Right lobe of liver (tissue), 6 donors: ENCODE measurements at regions not wholly inside any gene's neighbourhood (a gene's known extent, or its start where the extent isn't known, plus 50 kb on each side); places are given as distances from the start of the nearest gene placed in this dataset.

Experiments used
- ATAC-seq, 4 donors: fragments of 200-7000 bp; cut with Tn5 transposase; one replicate each; pipeline ENCODE4 v1.9.1; 2020; ENCODE audit warnings: mild to moderate bottlenecking in 4 of 4, moderate library complexity in 4 of 4
- DNase-seq, 3 donors: peaks; one replicate each; pipeline ENCODE4 v3.0.0-alpha.2; 2020
- H3K27ac ChIP-seq, 3 donors: fragments of 200-600 bp; one replicate each; pipeline ENCODE4 v1.8.0; 2022
- H3K27me3 ChIP-seq, 2 donors: fragments of 200-600 bp; one replicate each; pipeline ENCODE4 v1.8.0; 2022
- H3K36me3 ChIP-seq, 4 donors: fragments of 200-600 bp; sonication (generic) in 1 of 4; one replicate each; pipeline versions ENCODE4 v1.5.1 to v1.8.0; 2017 to 2022; ENCODE audit warnings: control low read depth in 1 of 4
- H3K4me1 ChIP-seq, 4 donors: fragments of 200-600 bp; sonication (generic) in 1 of 4; one replicate each; pipeline versions ENCODE4 v1.5.1 to v1.8.0; 2017 to 2022; ENCODE audit warnings: control low read depth in 1 of 4
- H3K4me3 ChIP-seq, 3 donors: fragments of 200-600 bp; one replicate each; pipeline ENCODE4 v1.8.0; 2022
- H3K9me3 ChIP-seq, 4 donors: fragments of 200-600 bp; sonication (generic) in 1 of 4; one replicate each; pipeline versions ENCODE4 v1.5.1 to v1.8.0; 2017 to 2022; ENCODE audit warnings: control low read depth in 1 of 4
- CTCF ChIP-seq, 4 donors: fragments of 200-600 bp in 3 of 4; fragments of 450-650 bp in 1 of 4; IDR thresholded peaks; one replicate each; pipeline versions ENCODE4 v1.5.1 to v1.8.0; 2016 to 2022; ENCODE audit warnings: antibody characterized with exemption in 4 of 4, mild to moderate bottlenecking in 2 of 4
- POLR2A ChIP-seq: fragments of 450-650 bp; IDR thresholded peaks from one replicate; pipeline ENCODE4 v1.6.1; 2017; ENCODE audit warnings: antibody characterized with exemption, mild to moderate bottlenecking
- WGBS: methylation state at CpG from one replicate; pipeline ENCODE4 v1.1.6; 2018; ENCODE audit warnings: low coverage, low lambda C conversion rate; ENCODE audit not compliant: insufficient coverage; ENCODE audit errors: missing lambda C conversion rate; 5-methylcytosine and 5-hydroxymethylcytosine counted together
- intact Hi-C, 2 donors: fragments of 100-400 bp; cut with DNase I; formaldehyde crosslinking; loops; one replicate each; pipeline versions ENCODE4 v1.11.2 to v1.14.1; 2022
- donor health status: DM: no; HTN: yes; CAD: no.
- donor health status: DM: no; HTN: no; CAD: no.
- donor health status: DM: no; HTN: no; CAD: no.
- donor health status: DM: no; HTN: yes; CAD: no.
- donor health status: DM: no; HTN: yes; CAD: no.

- H3K36me3 ChIP-seq, result no peaks in the 10 kb centered on the region
- no peaks in the 10 kb centered on the region for H3K27me3 ChIP-seq
- intact Hi-C loops, result no loop called here
- TF ChIP-seq POLR2A (no peak), CTCF (IDR thresholded peaks at IDR 0.05) (no peak)
- peaks cover 0 to 7% (median 3%) of the 10 kb centered on the region in 4 donors for H3K4me1 ChIP-seq
- ATAC-seq (no peak), DNase-seq (no peak)
- no peak overlapping the region for H3K27ac ChIP-seq
- no peaks in the 10 kb centered on the region for H3K9me3 ChIP-seq
- 53% methylated on average over 3 of the region's 3 CpGs for WGBS
- no peak overlapping the region for H3K4me3 ChIP-seq
Observed at GRCh38 chr6:138638604-138639003, 135.0 kb upstream of the CCDC28A start.

- 100% methylated on average over 2 of the region's 2 CpGs for WGBS
- intact Hi-C loops, result no loop called here
- no peak overlapping the region for H3K4me3 ChIP-seq
- H3K9me3 ChIP-seq, result no peaks in the 10 kb centered on the region
- no peaks in the 10 kb centered on the region for H3K27me3 ChIP-seq
- DNase-seq, result no peak
- no peak for TF ChIP-seq CTCF (IDR thresholded peaks at IDR 0.05)
- TF ChIP-seq POLR2A, result no peak
- H3K36me3 ChIP-seq, result no peaks in the 10 kb centered on the region
- no peak for ATAC-seq
- H3K27ac ChIP-seq, result no peak overlapping the region
- H3K4me1 ChIP-seq, result peaks cover 0 to 10% (median 3%) of the 10 kb centered on the region in 4 donors
Observed at GRCh38 chr6:138640028-138640427, 133.5 kb upstream of the CCDC28A start.

- ATAC-seq (peak; percentile 98 to 99 (median 98)), DNase-seq (peak in 1 of 3 donors; percentile 53)
- H3K4me3 ChIP-seq, result no peak overlapping the region
- H3K27me3 ChIP-seq, result no peaks in the 10 kb centered on the region
- H3K36me3 ChIP-seq, result no peaks in the 10 kb centered on the region
- intact Hi-C loops, result no loop called here
- 43% methylated on average over 2 of the region's 2 CpGs for WGBS
- TF ChIP-seq POLR2A (no peak), CTCF (IDR thresholded peaks at IDR 0.05) (peak in 2 of 4 donors; percentile 29 to 35)
- peak overlapping the region in 2 of 3 donors; percentile 46 to 58 for H3K27ac ChIP-seq
- H3K4me1 ChIP-seq, result peaks cover 0 to 10% (median 3%) of the 10 kb centered on the region in 4 donors
- no peaks in the 10 kb centered on the region for H3K9me3 ChIP-seq
Observed at GRCh38 chr6:138643210-138643609, 130.4 kb upstream of the CCDC28A start.

GRCh38 chr6:138645976-138646640, 127.5 kb upstream of the CCDC28A start:
- TF ChIP-seq CTCF (IDR thresholded peaks at IDR 0.05) (no peak), POLR2A (no peak)
- Histone ChIP-seq H3K4me3 (no peak overlapping the region), H3K4me1 (peaks cover 0 to 10% (median 3%) of the 10 kb centered on the region in 4 donors), H3K27me3 (no peaks in the 10 kb centered on the region), H3K9me3 (no peaks in the 10 kb centered on the region), H3K36me3 (no peaks in the 10 kb centered on the region), H3K27ac (no peak overlapping the region)
- 64% methylated on average over 3 of the region's 3 CpGs for WGBS
- ATAC-seq (no peak), DNase-seq (no peak)
- intact Hi-C loops, result no loop called here
